K562 (cell line): ENCODE measurements at regions not wholly inside any gene's neighbourhood (a gene's known extent, or its start where the extent isn't known, plus 50 kb on each side); places are given as distances from the start of the nearest gene placed in this dataset.

Experiments used
- ATAC-seq: fragments of 200-7000 bp; cut with Tn5 transposase; 3 replicates; pipeline ENCODE4 v1.9.1; 2020; ENCODE audit warnings: moderate library complexity
- BruUV-seq: library from RNA; stranded (reverse); fragments of 400-500 nt; replicated peaks from 2 replicates; lab custom pipeline; 2021; lab: Mats Ljungman, UMichigan
- CTCF ChIA-PET: fragments of 300-600 bp; formaldehyde crosslinking; extraction: SDS; loops from one replicate; lab custom pipeline; 2021; ENCODE audit warnings: low intra/inter-chr PET ratio; lab: Yijun Ruan, JAX
- POLR2A ChIA-PET: fragments of 300-600, 350-650 bp; sonication (Branson Sonifier 250); formaldehyde crosslinking; extraction: SDS; loops from one replicate; lab custom pipeline; 2021; ENCODE audit warnings: antibody characterized with exemption, inconsistent platforms; lab: Yijun Ruan, JAX
- DNase-seq, 4 experiments: peaks; one replicate each; pipeline versions ENCODE4 v3.0.0 to v3.0.0-alpha.2; 2011 to 2018; ENCODE audit warnings: low spot score in 3 of 4, mixed read lengths in 3 of 4; ENCODE audit errors: extremely low read depth in 1 of 4
- FAIRE-seq: peaks from 2 replicates; lab custom pipeline; 2011; peaks lifted over from hg19 to GRCh38; lab: Jason Lieb, UNC
- H2AFZ ChIP-seq: 2 replicates; pipeline ENCODE4 v1.6.0; 2011; ENCODE audit warnings: low read depth, low read length, control low read depth, inconsistent platforms
- H3K27ac ChIP-seq: fragments of 200-600 bp; 3 replicates; pipeline ENCODE4 v1.8.0; 2011; ENCODE audit warnings: low read depth, mild to moderate bottlenecking, control low read depth, inconsistent platforms, low read length, moderate library complexity, mixed read lengths; ENCODE audit errors: extremely low read depth
- H3K27me3 ChIP-seq, 2 experiments: fragments of 300-600 bp in 1 of 2; 2 replicates in 1 of 2; 3 replicates in 1 of 2; pipeline versions ENCODE4 v1.6.0 to v1.8.0; 2011; ENCODE audit warnings: inconsistent platforms in 2 of 2, low read length in 2 of 2, mild to moderate bottlenecking in 1 of 2, mixed read lengths in 1 of 2, moderate library complexity in 1 of 2; ENCODE audit not compliant: control insufficient read depth in 2 of 2, insufficient read depth in 2 of 2
- H3K36me3 ChIP-seq: fragments of 300-600 bp; 3 replicates; pipeline ENCODE4 v1.8.0; 2011; ENCODE audit warnings: mild to moderate bottlenecking, low read length, inconsistent platforms; ENCODE audit not compliant: control insufficient read depth, insufficient read depth
- H3K4me1 ChIP-seq, 2 experiments: fragments of 200-600 bp in 1 of 2; replicated peaks in 1 of 2; 2 replicates in 1 of 2; 3 replicates in 1 of 2; pipeline versions ENCODE4 v1.5.1 to v1.8.0; 2011; ENCODE audit warnings: inconsistent platforms in 2 of 2, low read length in 2 of 2, mild to moderate bottlenecking in 1 of 2, mixed read lengths in 1 of 2, moderate library complexity in 1 of 2; ENCODE audit not compliant: control insufficient read depth in 2 of 2, insufficient read depth in 2 of 2
- H3K4me2 ChIP-seq: 2 replicates; pipeline ENCODE4 v1.6.1; 2011; ENCODE audit warnings: low read length, control low read depth, inconsistent platforms, mixed read lengths; ENCODE audit not compliant: insufficient read depth
- H3K4me3 ChIP-seq: fragments of 200-600 bp; sonication (generic), shearing (Covaris generic); 2 replicates; pipeline ENCODE4 v1.5.1; 2016; ENCODE audit warnings: control low read depth, inconsistent platforms
- H3K79me2 ChIP-seq: fragments of 200-600 bp; 3 replicates; pipeline ENCODE4 v1.8.0; 2011; ENCODE audit warnings: low read length, inconsistent platforms; ENCODE audit not compliant: control insufficient read depth, insufficient read depth
- H3K9ac ChIP-seq, 2 experiments: 2 replicates each; pipeline versions ENCODE4 v1.6.0 to v1.6.1; 2011; ENCODE audit warnings: low read depth in 2 of 2, low read length in 2 of 2, control low read depth in 1 of 2, inconsistent platforms in 1 of 2, mild to moderate bottlenecking in 1 of 2, mixed read lengths in 1 of 2; ENCODE audit not compliant: insufficient read depth in 1 of 2
- H3K9me1 ChIP-seq: one replicate; pipeline ENCODE4 v1.6.0; 2011; ENCODE audit warnings: inconsistent platforms, mild to moderate bottlenecking, low read length, moderate library complexity; ENCODE audit not compliant: control insufficient read depth, insufficient read depth
- H3K9me3 ChIP-seq: replicated peaks from 2 replicates; pipeline ENCODE4 v1.5.1; 2011; ENCODE audit warnings: low read depth, low read length, inconsistent platforms; ENCODE audit not compliant: control insufficient read depth, insufficient read depth
- H4K20me1 ChIP-seq: replicated peaks from 2 replicates; pipeline ENCODE4 v1.6.1; 2011; ENCODE audit warnings: low read length, inconsistent platforms, mixed read lengths; ENCODE audit not compliant: control insufficient read depth, insufficient read depth
- BCOR ChIP-seq: fragments of 450-650 bp; IDR thresholded peaks from 2 replicates; pipeline ENCODE4 v1.6.1; 2016
- EHMT2 ChIP-seq: fragments of 450-650 bp; IDR thresholded peaks from 2 replicates; pipeline ENCODE4 v1.6.1; 2018; ENCODE audit warnings: antibody characterized with exemption
- RBM25 ChIP-seq: fragments of 200-400 bp; formaldehyde crosslinking; IDR thresholded peaks from 2 replicates; pipeline ENCODE4 v1.6.1; 2018; ENCODE audit warnings: low read length, low read depth, moderate library complexity; ENCODE audit not compliant: severe bottlenecking
- SIN3B ChIP-seq: fragments of 450-650 bp; IDR thresholded peaks from 2 replicates; pipeline ENCODE4 v1.6.1; 2017; ENCODE audit warnings: low read depth, mild to moderate bottlenecking, moderate library complexity
- TBL1XR1 ChIP-seq, 2 experiments: IDR thresholded peaks; 2 replicates each; pipeline ENCODE4 v1.6.1; 2012; ENCODE audit warnings: improper control_type of control experiment in 2 of 2, low read length in 2 of 2, mild to moderate bottlenecking in 1 of 2
- ZFP36 ChIP-seq: fragments of 150-350 bp; IDR thresholded peaks from 2 replicates; pipeline ENCODE4 v1.6.1; 2018; ENCODE audit warnings: low read length, low read depth; ENCODE audit not compliant: partially characterized antibody
- ZSCAN32 ChIP-seq: fragments of 450-650 bp; formaldehyde crosslinking; IDR thresholded peaks from 2 replicates; pipeline ENCODE4 v1.4.0; 2020; ENCODE audit warnings: mild to moderate bottlenecking, moderate library complexity
- WGBS: fragments of 100-300 bp; shearing (Covaris generic); methylation state at CpG from one replicate; pipeline ENCODE4 v1.1.6; 2016; ENCODE audit warnings: low coverage, mixed read lengths; ENCODE audit not compliant: insufficient coverage; ENCODE audit errors: missing lambda C conversion rate; 5-methylcytosine and 5-hydroxymethylcytosine counted together
- in situ Hi-C: fragments of 300-500 bp; cut with MboI; formaldehyde crosslinking; loops from 4 replicates; pipeline ENCODE4 v1.15.0; 2018; ENCODE audit warnings: inconsistent platforms, mixed read lengths
- intact Hi-C: fragments of 100-400 bp; cut with micrococcal nuclease; formaldehyde crosslinking; loops from 2 replicates; pipeline ENCODE4 v1.14.2; 2022

- CTCF ChIA-PET, result no interaction called here
- POLR2A ChIA-PET, result interaction anchor here (0.5 to 1.3 kb wide), 3 partner anchors 12 to 363 kb away, joined by 3 to 8 read pairs (median 3); no protein-coding TSS in a partner anchor
- Histone ChIP-seq H3K4me3 (no peak overlapping the region), H3K9me3 (no peaks in the 10 kb centered on the region), H4K20me1 (no peaks in the 10 kb centered on the region; the same call in 1 of the 2 replicates), H3K79me2 (no peaks in the 10 kb centered on the region), H3K9me1 (no peaks in the 10 kb centered on the region), H3K4me1 (peaks cover 0 to 10% of the 10 kb centered on the region in 2 experiments; a peak in 4 of 5 replicates), H3K4me2 (no peak overlapping the region), H3K27ac (no peak overlapping the region), H3K9ac (no peak overlapping the region), H3K27me3 (peaks cover 15 to 35% of the 10 kb centered on the region in 2 experiments; a peak in 4 of 5 replicates), H2AFZ (no peak overlapping the region)
- intact Hi-C loops, result no loop called here
- FAIRE-seq, result no peak
- WGBS, result 0% methylated on average over 4 of the region's 4 CpGs
- TF ChIP-seq ZFP36, result peak; percentile 42
- TF ChIP-seq RBM25, result peak; percentile 56
- TF ChIP-seq SIN3B, result no peak
- TF ChIP-seq EHMT2, result no peak
- no peak for TF ChIP-seq ZSCAN32
- no peak for TF ChIP-seq TBL1XR1 (IDR thresholded peaks at IDR 0.05; ENCODE audit: low read length in 2 of 2)
- TF ChIP-seq BCOR, result no peak
- TF ChIP-seq, all 486 proteins: peak for 2
- H3K36me3 ChIP-seq, result no peaks in the 10 kb centered on the region
- no peak for ATAC-seq
- no peak for DNase-seq
- in situ Hi-C loops, result no loop called here
- BruUV-seq, result no TSS peak
These were observed 430.6 kb downstream of the RPS24 start for GRCh38 chr10:78464118-78464855.
